Posterior vena cava (tissue), 2 donors: ENCODE measurements at regions not wholly inside any gene's neighbourhood (a gene's known extent, or its start where the extent isn't known, plus 50 kb on each side); places are given as distances from the start of the nearest gene placed in this dataset.
A peak's percentile ranks its signal among the peaks of the same experiment; 100 is the strongest.
"Not testable (repeated sequence)": the region's sequence is repeated elsewhere in the genome, so short reads cannot be mapped to it uniquely, and the experiment has no call there.

Experiments used
- DNase-seq: peaks from one replicate; pipeline ENCODE4 v3.0.0-alpha.2; 2020; ENCODE audit warnings: low spot score
- intact Hi-C, 2 donors: fragments of 100-400 bp; cut with DNase I; formaldehyde crosslinking; loops; one replicate each; pipeline versions ENCODE4 v1.14.1 to v1.14.2; 2022 to 2023
- donor health status: DM: yes; HTN: yes; CAD: no.
- donor health status: DM: yes; HTN: yes; CAD: no.

- DNase-seq: no peak
- intact Hi-C loops: no loop called here
Observed at GRCh38 chr3:6697722-6698121, 163.2 kb upstream of the GRM7 start.

- DNase-seq, intact Hi-C loops: not testable (repeated sequence)
Observed at GRCh38 chr3:6704817-6705216, 156.1 kb upstream of the GRM7 start.

- no peak for DNase-seq
- intact Hi-C loops: no loop called here
Observed at GRCh38 chr3:6706777-6707176, 154.1 kb upstream of the GRM7 start.

- intact Hi-C loops: no loop called here
Observed at GRCh38 chr3:6709178-6709577, 151.7 kb upstream of the GRM7 start.

GRCh38 chr3:6714962-6715361, 146.0 kb upstream of the GRM7 start:
- intact Hi-C loops: no loop called here
- no peak for DNase-seq

More at GRCh38 chr3:6709178-6709577, 151.7 kb upstream of the GRM7 start:
- peak; percentile 60 for DNase-seq

- no peak for DNase-seq
- intact Hi-C loops: no loop called here
Observed at GRCh38 chr3:6716420-6716819, 144.5 kb upstream of the GRM7 start.

- DNase-seq: no peak
- intact Hi-C loops: no loop called here
Observed at GRCh38 chr3:6717026-6717943, 143.6 kb upstream of the GRM7 start.

- intact Hi-C loops: no loop called here
- no peak for DNase-seq
Observed at GRCh38 chr3:6719999-6720398, 140.9 kb upstream of the GRM7 start.

- intact Hi-C loops: no loop called here
- DNase-seq: no peak
Observed at GRCh38 chr3:6721491-6721890, 139.4 kb upstream of the GRM7 start.

- intact Hi-C loops: no loop called here
- no peak for DNase-seq
Observed at GRCh38 chr3:6723205-6723604, 137.7 kb upstream of the GRM7 start.

GRCh38 chr3:6726811-6727210, 134.1 kb upstream of the GRM7 start:
- DNase-seq: no peak
- intact Hi-C loops: no loop called here

GRCh38 chr3:6732807-6733206, 128.1 kb upstream of the GRM7 start:
- intact Hi-C loops: loop anchor here in 1 of 2 donors (5.0 kb wide), 1 partner anchor 876 kb away; no protein-coding TSS in a partner anchor
- DNase-seq: no peak

- intact Hi-C loops: loop anchor here in 1 of 2 donors (5.0 kb wide), 1 partner anchor 877 kb away; no protein-coding TSS in a partner anchor
- no peak for DNase-seq
Observed at GRCh38 chr3:6733699-6734394, 127.1 kb upstream of the GRM7 start.

GRCh38 chr3:6734395-6734746, 126.5 kb upstream of the GRM7 start:
- intact Hi-C loops: loop anchor here in 1 of 2 donors (5.0 kb wide), 1 partner anchor 877 kb away; no protein-coding TSS in a partner anchor
- no peak for DNase-seq

- no peak for DNase-seq
- intact Hi-C loops: no loop called here
Observed at GRCh38 chr3:6736836-6737629, 123.9 kb upstream of the GRM7 start.

GRCh38 chr3:6737630-6738029, 123.3 kb upstream of the GRM7 start:
- DNase-seq: no peak
- intact Hi-C loops: no loop called here

GRCh38 chr3:6739288-6739687, 121.6 kb upstream of the GRM7 start:
- intact Hi-C loops: no loop called here
- DNase-seq: no peak

- no peak for DNase-seq
- intact Hi-C loops: no loop called here
Observed at GRCh38 chr3:6743067-6743720, 117.7 kb upstream of the GRM7 start.

GRCh38 chr3:6746443-6746842, 114.5 kb upstream of the GRM7 start:
- no peak for DNase-seq
- intact Hi-C loops: no loop called here
